ENCODE measurements at regions not wholly inside any gene's neighbourhood (a gene's known extent, or its start where the extent isn't known, plus 50 kb on each side); places are given as distances from the start of the nearest gene placed in this dataset.
A peak's percentile ranks its signal among the peaks of the same experiment; 100 is the strongest.
"Not testable (repeated sequence)": the region's sequence is repeated elsewhere in the genome, so short reads cannot be mapped to it uniquely, and the experiment has no call there.

DNA sequence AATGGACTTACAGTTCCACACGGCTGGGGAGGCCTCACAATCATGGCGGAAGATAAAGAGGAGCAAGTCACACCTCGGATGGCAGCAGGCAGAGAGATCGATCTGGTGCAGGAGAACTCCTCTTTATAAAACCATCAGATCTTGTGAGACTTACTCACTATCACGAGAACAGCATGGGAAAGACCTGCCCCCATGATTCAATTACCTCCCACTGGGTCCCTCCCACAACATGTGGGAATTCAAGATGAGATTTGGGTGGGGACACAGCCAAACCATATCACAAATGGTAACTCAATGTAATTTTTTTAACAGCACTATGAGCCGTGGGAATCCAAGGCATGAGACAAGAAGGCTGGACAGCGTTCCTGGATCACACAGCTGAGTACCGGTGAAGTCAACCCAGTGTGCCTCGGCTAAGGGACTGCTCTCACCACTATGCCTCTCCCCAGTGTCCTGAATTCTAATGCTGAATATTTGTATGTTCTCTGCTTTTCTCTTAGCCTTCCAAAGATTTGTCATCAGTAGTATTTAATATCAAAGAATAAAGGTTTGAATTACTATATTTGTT lies 84.3 kb downstream of the IRS2 start:
- not testable (repeated sequence) for H3K4me3 Mint-ChIP-seq (ENCODE audit: unreplicated experiment)

GRCh38 chr13:109700176-109700575 lies 86.2 kb downstream of the IRS2 start:
- Mint-ChIP-seq H3K27me3 (ENCODE audit: unreplicated experiment) (no peaks in the 10 kb centered on the region), H3K4me3 (ENCODE audit: unreplicated experiment) (no peak overlapping the region), H3K4me1 (ENCODE audit: unreplicated experiment) (peaks cover 26% of the 10 kb centered on the region), H3K9me3 (ENCODE audit: unreplicated experiment) (peaks cover 4% of the 10 kb centered on the region), H3K36me3 (ENCODE audit: unreplicated experiment) (no peaks in the 10 kb centered on the region), H3K27ac (ENCODE audit: unreplicated experiment) (peak overlapping the region; percentile 7)
- DNase-seq (ENCODE audit: extremely low spot score, unreplicated experiment), result no peak
- TF ChIP-seq, protein P1, sequence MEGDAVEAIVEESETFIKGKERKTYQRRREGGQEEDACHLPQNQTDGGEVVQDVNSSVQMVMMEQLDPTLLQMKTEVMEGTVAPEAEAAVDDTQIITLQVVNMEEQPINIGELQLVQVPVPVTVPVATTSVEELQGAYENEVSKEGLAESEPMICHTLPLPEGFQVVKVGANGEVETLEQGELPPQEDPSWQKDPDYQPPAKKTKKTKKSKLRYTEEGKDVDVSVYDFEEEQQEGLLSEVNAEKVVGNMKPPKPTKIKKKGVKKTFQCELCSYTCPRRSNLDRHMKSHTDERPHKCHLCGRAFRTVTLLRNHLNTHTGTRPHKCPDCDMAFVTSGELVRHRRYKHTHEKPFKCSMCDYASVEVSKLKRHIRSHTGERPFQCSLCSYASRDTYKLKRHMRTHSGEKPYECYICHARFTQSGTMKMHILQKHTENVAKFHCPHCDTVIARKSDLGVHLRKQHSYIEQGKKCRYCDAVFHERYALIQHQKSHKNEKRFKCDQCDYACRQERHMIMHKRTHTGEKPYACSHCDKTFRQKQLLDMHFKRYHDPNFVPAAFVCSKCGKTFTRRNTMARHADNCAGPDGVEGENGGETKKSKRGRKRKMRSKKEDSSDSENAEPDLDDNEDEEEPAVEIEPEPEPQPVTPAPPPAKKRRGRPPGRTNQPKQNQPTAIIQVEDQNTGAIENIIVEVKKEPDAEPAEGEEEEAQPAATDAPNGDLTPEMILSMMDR (IDR thresholded peaks at IDR 0.05), result no peak

More for the DNA sequence above, 84.3 kb downstream of the IRS2 start:
- H3K27ac Mint-ChIP-seq (ENCODE audit: unreplicated experiment); H3K27me3 Mint-ChIP-seq (ENCODE audit: unreplicated experiment); H3K9me3 Mint-ChIP-seq (ENCODE audit: unreplicated experiment); H3K36me3 Mint-ChIP-seq (ENCODE audit: unreplicated experiment); DNase-seq (ENCODE audit: extremely low spot score, unreplicated experiment): not testable (repeated sequence)
- H3K4me1 Mint-ChIP-seq (ENCODE audit: unreplicated experiment), result peaks cover 26% of the 10 kb centered on the region

GRCh38 chr13:109699628-109700071 lies 86.7 kb downstream of the IRS2 start:
- DNase-seq (ENCODE audit: extremely low spot score, unreplicated experiment), result no peak
- H3K9me3 Mint-ChIP-seq (ENCODE audit: unreplicated experiment), result peaks cover 4% of the 10 kb centered on the region
- TF ChIP-seq, protein P1 (IDR thresholded peaks at IDR 0.05), result no peak
- peaks cover 26% of the 10 kb centered on the region for H3K4me1 Mint-ChIP-seq (ENCODE audit: unreplicated experiment)
- no peaks in the 10 kb centered on the region for H3K36me3 Mint-ChIP-seq (ENCODE audit: unreplicated experiment)
- H3K4me3 Mint-ChIP-seq (ENCODE audit: unreplicated experiment), result no peak overlapping the region
- no peak overlapping the region for H3K27ac Mint-ChIP-seq (ENCODE audit: unreplicated experiment)
- no peaks in the 10 kb centered on the region for H3K27me3 Mint-ChIP-seq (ENCODE audit: unreplicated experiment)

- Mint-ChIP-seq H3K36me3 (ENCODE audit: unreplicated experiment) (no peaks in the 10 kb centered on the region), H3K4me1 (ENCODE audit: unreplicated experiment) (peaks cover 26% of the 10 kb centered on the region), H3K4me3 (ENCODE audit: unreplicated experiment) (no peak overlapping the region), H3K27me3 (ENCODE audit: unreplicated experiment) (no peaks in the 10 kb centered on the region), H3K9me3 (ENCODE audit: unreplicated experiment) (peaks cover under 1% of the 10 kb centered on the region), H3K27ac (ENCODE audit: unreplicated experiment) (peak overlapping the region; percentile 24)
- no peak for DNase-seq (ENCODE audit: extremely low spot score, unreplicated experiment)
- TF ChIP-seq, protein P1 (IDR thresholded peaks at IDR 0.05), result no peak
Observed at GRCh38 chr13:109698779-109699178, 87.6 kb downstream of the IRS2 start.

GRCh38 chr13:109697936-109698335 lies 88.4 kb downstream of the IRS2 start:
- Mint-ChIP-seq H3K4me1 (ENCODE audit: unreplicated experiment) (peaks cover 26% of the 10 kb centered on the region), H3K27ac (ENCODE audit: unreplicated experiment) (no peak overlapping the region), H3K9me3 (ENCODE audit: unreplicated experiment) (no peaks in the 10 kb centered on the region), H3K27me3 (ENCODE audit: unreplicated experiment) (no peaks in the 10 kb centered on the region), H3K4me3 (ENCODE audit: unreplicated experiment) (no peak overlapping the region), H3K36me3 (ENCODE audit: unreplicated experiment) (no peaks in the 10 kb centered on the region)
- TF ChIP-seq, protein P1 (IDR thresholded peaks at IDR 0.05), result no peak
- no peak for DNase-seq (ENCODE audit: extremely low spot score, unreplicated experiment)
